IMR-90 (cell line): ENCODE measurements at regions not wholly inside any gene's neighbourhood (a gene's known extent, or its start where the extent isn't known, plus 50 kb on each side); places are given as distances from the start of the nearest gene placed in this dataset.

Experiments used
- ATAC-seq: fragments of 200-7000 bp; cut with Tn5 transposase; 2 replicates; pipeline ENCODE4 v1.9.1; 2020; ENCODE audit warnings: low read depth, mild to moderate bottlenecking, moderate library complexity
- BruUV-seq: library from RNA; stranded (reverse); fragments of 400-500 nt; replicated peaks from 2 replicates; lab custom pipeline; 2021; lab: Mats Ljungman, UMichigan
- CTCF ChIA-PET: fragments of 300-600 bp; formaldehyde crosslinking; extraction: SDS; loops from one replicate; lab custom pipeline; 2021; ENCODE audit warnings: antibody characterized with exemption; lab: Yijun Ruan, JAX
- POLR2A ChIA-PET: fragments of 300-600 bp; sonication (Branson Sonifier 250); formaldehyde crosslinking; loops from one replicate; lab custom pipeline; 2022; ENCODE audit warnings: antibody characterized with exemption; ENCODE audit not compliant: unreplicated experiment; lab: Charles Lee
- DNase-seq: peaks from one replicate; pipeline ENCODE4 v3.0.0; 2013
- H2AFZ ChIP-seq: replicated peaks from 2 replicates; pipeline ENCODE3; 2013; ENCODE audit warnings: low read length, mild to moderate bottlenecking; ENCODE audit not compliant: poor library complexity
- H2AK5ac ChIP-seq: 2 replicates; pipeline ENCODE4 v1.6.1; 2013; ENCODE audit warnings: low read depth, low read length, inconsistent platforms
- H2AK9ac ChIP-seq: replicated peaks from 2 replicates; pipeline ENCODE3; 2013; ENCODE audit warnings: mild to moderate bottlenecking, low read depth, low read length, moderate library complexity; ENCODE audit not compliant: poor library complexity
- H2BK120ac ChIP-seq: 2 replicates; pipeline ENCODE4 v1.6.1; 2013; ENCODE audit warnings: low read depth, low read length, inconsistent platforms
- H2BK15ac ChIP-seq: 3 replicates; pipeline ENCODE4 v1.6.1; 2013; ENCODE audit warnings: low read depth, low read length, inconsistent platforms
- H2BK20ac ChIP-seq: 2 replicates; pipeline ENCODE4 v1.6.1; 2013; ENCODE audit warnings: low read depth, mild to moderate bottlenecking, inconsistent platforms, low read length, moderate library complexity
- H2BK5ac ChIP-seq: 2 replicates; pipeline ENCODE4 v1.6.1; 2013; ENCODE audit warnings: mild to moderate bottlenecking, low read depth, low read length, inconsistent platforms; ENCODE audit not compliant: poor library complexity, severe bottlenecking
- H3K14ac ChIP-seq: replicated peaks from 2 replicates; pipeline ENCODE4 v1.6.1; 2013; ENCODE audit warnings: low read depth, low read length, inconsistent platforms
- H3K18ac ChIP-seq: 2 replicates; pipeline ENCODE4 v1.6.1; 2013; ENCODE audit warnings: low read depth, low read length, control low read depth
- H3K23ac ChIP-seq: 2 replicates; pipeline ENCODE4 v1.6.1; 2013; ENCODE audit warnings: low read depth, low read length, inconsistent platforms
- H3K27ac ChIP-seq: 2 replicates; pipeline ENCODE4 v1.5.1; 2013; ENCODE audit warnings: mild to moderate bottlenecking, control low read depth, low read length; ENCODE audit not compliant: insufficient read depth
- H3K27me3 ChIP-seq: 2 replicates; pipeline ENCODE4 v1.6.1; 2013; ENCODE audit warnings: low read length; ENCODE audit not compliant: control insufficient read depth, insufficient read depth
- H3K36me3 ChIP-seq: 2 replicates; pipeline ENCODE4 v1.6.1; 2013; ENCODE audit warnings: low read length, mixed read lengths; ENCODE audit not compliant: control insufficient read depth, insufficient read depth
- H3K4ac ChIP-seq: 2 replicates; pipeline ENCODE4 v1.6.1; 2013; ENCODE audit warnings: low read depth, low read length, inconsistent platforms
- H3K4me1 ChIP-seq: 2 replicates; pipeline ENCODE4 v1.6.1; 2013; ENCODE audit warnings: low read length, mixed read lengths; ENCODE audit not compliant: control insufficient read depth, insufficient read depth
- H3K4me2 ChIP-seq: 2 replicates; pipeline ENCODE4 v1.6.1; 2013; ENCODE audit warnings: low read depth, mild to moderate bottlenecking, control low read depth, low read length, moderate library complexity
- H3K4me3 ChIP-seq: 2 replicates; pipeline ENCODE4 v1.5.1; 2013; ENCODE audit warnings: low read depth, mild to moderate bottlenecking, control low read depth, low read length, moderate library complexity; ENCODE audit not compliant: insufficient read depth
- H3K56ac ChIP-seq: 2 replicates; pipeline ENCODE4 v1.6.1; 2013; ENCODE audit warnings: low read length, inconsistent platforms; ENCODE audit not compliant: insufficient read depth; ENCODE audit errors: extremely low read depth
- H3K79me1 ChIP-seq, 2 experiments: 2 replicates each; pipeline ENCODE4 v1.6.1; 2013; ENCODE audit warnings: low read length in 2 of 2, inconsistent platforms in 1 of 2, low read depth in 1 of 2
- H3K9ac ChIP-seq: 2 replicates; pipeline ENCODE4 v1.6.1; 2013; ENCODE audit warnings: low read depth, low read length, control low read depth
- H3K9me1 ChIP-seq: 2 replicates; pipeline ENCODE4 v1.6.1; 2013; ENCODE audit warnings: low read length, inconsistent platforms; ENCODE audit not compliant: insufficient read depth
- H3K9me3 ChIP-seq: 2 replicates; pipeline ENCODE4 v1.6.1; 2013; ENCODE audit warnings: low read length; ENCODE audit not compliant: control insufficient read depth, insufficient read depth
- H4K20me1 ChIP-seq: 2 replicates; pipeline ENCODE4 v1.6.1; 2013; ENCODE audit warnings: low read length, inconsistent platforms; ENCODE audit not compliant: insufficient read depth
- H4K5ac ChIP-seq: 2 replicates; pipeline ENCODE4 v1.6.1; 2013; ENCODE audit warnings: mild to moderate bottlenecking, low read depth, low read length, control low read depth
- H4K8ac ChIP-seq, 2 experiments: 2 replicates each; pipeline ENCODE4 v1.6.1; 2013; ENCODE audit warnings: low read depth in 2 of 2, low read length in 2 of 2, control low read depth in 1 of 2, inconsistent platforms in 1 of 2
- H4K91ac ChIP-seq: 2 replicates; pipeline ENCODE4 v1.6.1; 2013; ENCODE audit warnings: low read depth, low read length, inconsistent platforms; ENCODE audit not compliant: insufficient read depth
- CHD1 ChIP-seq: IDR thresholded peaks from 2 replicates; pipeline ENCODE4 v1.6.1; 2012; ENCODE audit warnings: low read depth, low read length, improper control_type of control experiment
- WGBS, 2 experiments: methylation state at CpG; one replicate each; pipeline versions ENCODE4 v1.1.5 to v1.1.7; 2013; ENCODE audit warnings: missing lambda C conversion rate in 2 of 2; ENCODE audit not compliant: insufficient read length in 1 of 2; ENCODE audit errors: extremely low coverage in 2 of 2; 5-methylcytosine and 5-hydroxymethylcytosine counted together
- dilution Hi-C: fragments of 300-500 bp; cut with HindIII; formaldehyde crosslinking; loops from one replicate; pipeline ENCODE4 v1.14.3; 2018; ENCODE audit warnings: low sequenced_read_pairs; ENCODE audit not compliant: unreplicated experiment
- in situ Hi-C: fragments of 300-500 bp; cut with MboI; formaldehyde crosslinking; loops from 3 replicates; pipeline ENCODE4 v1.14.3; 2019; ENCODE audit warnings: low sequenced_read_pairs, inconsistent platforms, mixed read lengths
- intact Hi-C: fragments of 100-400 bp; cut with micrococcal nuclease; formaldehyde crosslinking; loops from 2 replicates; pipeline ENCODE4 v1.10.0; 2022

GRCh38 chr2:13474538-13474937 is 757.8 kb downstream of the TRIB2 start:
- H2BK20ac ChIP-seq: no peak overlapping the region
- no peak overlapping the region for H2BK120ac ChIP-seq
- intact Hi-C loops: no loop called here
- H3K4ac ChIP-seq: no peak overlapping the region
- no peaks in the 10 kb centered on the region for H3K27me3 ChIP-seq
- H3K14ac ChIP-seq: no peak overlapping the region
- WGBS, 2 experiments: no CpG with 5 or more reads among the region's 4 CpGs
- DNase-seq (no peak), ATAC-seq (no peak)
- no peak overlapping the region for H3K9ac ChIP-seq
- BruUV-seq: no TSS peak
- TF ChIP-seq CHD1: no peak
- no peaks in the 10 kb centered on the region for H4K20me1 ChIP-seq
- H3K79me1 ChIP-seq: no peaks in the 10 kb centered on the region
- no peak overlapping the region for H4K5ac ChIP-seq
- H3K27ac ChIP-seq: no peak overlapping the region
- H2AK9ac ChIP-seq: no peak overlapping the region
- H3K4me3 ChIP-seq: no peak overlapping the region
- H3K9me3 ChIP-seq: peaks cover 5% of the 10 kb centered on the region
- in situ Hi-C loops: no loop called here
- no peak overlapping the region for H3K18ac ChIP-seq
- H3K4me1 ChIP-seq: no peaks in the 10 kb centered on the region
- no peak overlapping the region for H2BK15ac ChIP-seq
- H4K8ac ChIP-seq: no peak overlapping the region
- H2BK5ac ChIP-seq: no peak overlapping the region
- dilution Hi-C loops: no loop called here
- H3K4me2 ChIP-seq: no peak overlapping the region
- POLR2A ChIA-PET: no interaction called here
- H2AK5ac ChIP-seq: no peak overlapping the region
- no peak overlapping the region for H2AFZ ChIP-seq
- H3K56ac ChIP-seq: no peak overlapping the region
- no peaks in the 10 kb centered on the region for H3K9me1 ChIP-seq
- CTCF ChIA-PET: no interaction called here
- no peak overlapping the region for H3K23ac ChIP-seq
- no peak overlapping the region for H4K91ac ChIP-seq
- H3K36me3 ChIP-seq: no peaks in the 10 kb centered on the region
